HG02763 (cell line): ENCODE measurements at regions not wholly inside any gene's neighbourhood (a gene's known extent, or its start where the extent isn't known, plus 50 kb on each side); places are given as distances from the start of the nearest gene placed in this dataset.
"Not testable (repeated sequence)": the region's sequence is repeated elsewhere in the genome, so short reads cannot be mapped to it uniquely, and the experiment has no call there.

Experiments
- ATAC-seq: cut with Tn5 transposase; IDR thresholded peaks from one replicate; pipeline ENCODE4 v1.9.1; 2021; ENCODE audit warnings: mild to moderate bottlenecking, moderate library complexity; ENCODE audit not compliant: unreplicated experiment

DNA sequence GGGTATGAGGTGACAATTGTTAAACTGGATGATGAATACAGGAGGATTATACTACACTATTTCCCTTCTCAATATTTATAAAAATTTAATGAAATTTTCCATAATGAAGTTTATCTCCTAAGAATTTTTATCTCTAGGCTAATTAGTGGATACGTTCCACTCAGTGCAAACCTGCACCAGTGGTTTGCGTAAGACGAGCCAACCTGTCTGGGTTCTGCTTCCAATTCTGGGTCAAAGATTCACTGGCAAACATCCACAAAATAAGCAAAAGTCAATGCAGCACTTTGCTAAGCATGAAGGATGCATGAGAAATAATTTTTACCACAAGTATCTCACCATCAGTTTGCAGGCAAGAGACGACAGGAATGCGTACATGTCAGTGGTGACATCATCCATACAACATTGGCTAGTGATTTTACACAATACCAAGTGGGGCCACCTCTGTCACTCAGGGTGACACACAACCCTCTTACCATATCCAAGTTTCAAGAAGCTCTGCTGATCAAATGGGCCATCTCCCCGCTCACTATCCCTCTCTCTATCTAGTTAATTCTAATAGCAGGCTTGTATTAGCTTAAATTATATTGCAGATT is 51.7 kb downstream of the FAM50B start:
- ATAC-seq = no peak

DNA sequence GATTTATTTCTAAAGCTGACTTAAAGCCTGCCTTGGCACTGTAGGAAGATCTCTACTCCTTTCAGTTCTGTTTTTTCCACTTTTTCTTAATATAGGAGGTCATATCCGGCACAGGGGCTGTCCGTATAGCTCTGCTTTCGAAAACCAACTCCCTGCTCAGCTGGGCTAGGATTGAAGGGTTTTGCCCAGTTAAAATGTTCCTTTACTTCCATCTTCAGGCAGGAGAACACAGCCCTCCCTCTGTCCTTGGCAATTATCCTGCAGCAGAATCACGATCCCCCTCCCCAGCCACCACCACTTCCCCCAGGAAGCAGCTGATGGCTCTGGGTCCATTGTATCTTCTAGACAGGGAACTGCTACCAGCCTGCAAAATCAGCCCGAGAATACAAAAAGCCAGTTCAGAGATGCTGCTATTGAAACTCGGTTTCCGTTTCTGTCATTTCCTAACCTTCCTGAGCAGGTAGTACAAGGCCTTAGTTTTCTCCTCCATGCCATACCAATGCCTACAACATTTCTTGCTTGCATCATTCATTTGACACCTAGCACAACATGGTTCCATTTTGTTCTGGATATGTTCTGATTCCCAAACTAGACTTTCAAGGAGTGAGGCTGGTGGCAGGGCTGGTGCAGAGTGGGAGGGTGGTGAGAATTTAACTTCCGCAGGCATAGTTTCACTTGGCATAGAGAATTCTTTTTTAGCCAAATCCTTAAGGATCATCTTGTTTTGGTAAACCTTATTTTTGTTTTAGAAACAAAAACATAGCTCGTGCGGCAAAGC is 53.9 kb downstream of the FAM50B start:
- no peak for ATAC-seq

DNA sequence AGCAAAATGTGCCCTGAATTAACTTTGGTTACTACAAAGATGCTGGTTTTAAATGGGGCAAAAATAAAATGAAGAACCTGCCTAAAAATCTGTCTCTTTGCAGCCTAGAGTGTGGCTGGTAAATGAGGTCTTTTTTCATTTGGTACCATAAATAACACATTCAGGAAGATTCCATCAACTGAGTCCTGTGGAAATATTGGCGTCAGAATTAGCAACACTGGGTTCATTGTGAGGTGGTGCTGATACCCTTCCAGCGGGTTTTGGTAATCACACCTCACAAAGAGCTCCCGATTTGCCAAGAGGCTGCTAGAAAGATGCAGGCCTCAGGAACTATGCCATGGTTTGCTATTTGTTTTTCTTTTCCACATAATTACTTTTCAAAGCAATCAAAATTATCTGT is 55.3 kb downstream of the FAM50B start:
- no peak for ATAC-seq

DNA sequence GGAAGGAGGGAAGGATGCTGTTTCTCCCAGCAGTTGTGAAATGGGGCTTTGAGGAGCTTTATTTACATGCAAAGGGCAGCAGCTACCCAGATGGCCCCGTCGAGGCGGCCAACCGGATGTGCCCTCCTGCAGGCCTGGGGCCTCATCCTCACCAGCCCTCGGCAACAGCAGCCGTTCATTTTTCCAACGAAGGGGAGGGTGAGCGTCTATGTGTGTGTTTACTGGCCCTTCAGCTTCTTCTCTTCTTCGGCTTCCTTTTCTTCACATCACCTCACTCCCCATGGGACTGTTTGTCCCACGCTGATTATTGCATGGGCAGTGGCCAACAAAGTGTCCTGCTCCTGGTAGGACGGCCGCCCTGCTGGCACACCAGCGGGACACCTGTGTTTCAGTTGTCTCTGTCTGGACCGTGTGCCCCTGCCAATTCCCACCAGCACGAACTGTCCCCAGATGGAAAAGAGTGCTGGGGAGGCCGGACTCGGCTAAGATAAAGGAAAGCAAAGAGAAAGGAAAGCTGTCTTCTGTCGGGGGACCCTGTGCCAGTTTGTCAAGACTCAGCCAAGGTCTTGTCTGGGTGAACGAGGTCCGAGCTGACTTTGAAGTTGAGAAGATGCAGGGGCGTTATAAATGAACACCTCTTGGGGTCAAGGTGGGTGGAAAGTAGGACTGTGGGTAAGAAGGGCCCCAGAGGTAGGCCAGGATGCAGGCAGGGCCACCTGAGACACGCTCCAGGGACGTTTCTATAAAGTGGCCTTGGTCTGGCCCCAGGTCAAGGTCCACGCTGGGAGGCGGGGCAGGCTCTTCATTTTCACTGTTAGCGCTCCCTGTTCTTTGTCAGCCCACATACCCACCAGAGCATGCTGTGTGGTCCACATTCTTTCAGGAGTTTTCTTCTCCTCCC is 57.0 kb downstream of the FAM50B start:
- no peak for ATAC-seq

DNA sequence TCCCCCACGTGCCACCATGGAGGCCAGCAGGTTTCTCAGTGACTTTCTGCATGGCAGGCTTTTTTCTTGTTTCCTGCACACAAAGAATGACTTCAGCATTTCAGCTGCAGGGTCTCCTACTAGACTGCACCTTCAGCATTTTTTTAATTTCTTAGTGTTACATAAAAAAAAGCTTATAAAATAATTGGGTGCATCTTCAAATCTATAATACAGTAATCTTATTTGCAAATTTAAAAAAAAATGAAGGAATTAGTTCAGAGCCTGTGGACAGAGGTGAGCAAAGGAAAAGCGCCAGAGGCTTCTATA is 57.6 kb downstream of the FAM50B start:
- no peak for ATAC-seq

DNA sequence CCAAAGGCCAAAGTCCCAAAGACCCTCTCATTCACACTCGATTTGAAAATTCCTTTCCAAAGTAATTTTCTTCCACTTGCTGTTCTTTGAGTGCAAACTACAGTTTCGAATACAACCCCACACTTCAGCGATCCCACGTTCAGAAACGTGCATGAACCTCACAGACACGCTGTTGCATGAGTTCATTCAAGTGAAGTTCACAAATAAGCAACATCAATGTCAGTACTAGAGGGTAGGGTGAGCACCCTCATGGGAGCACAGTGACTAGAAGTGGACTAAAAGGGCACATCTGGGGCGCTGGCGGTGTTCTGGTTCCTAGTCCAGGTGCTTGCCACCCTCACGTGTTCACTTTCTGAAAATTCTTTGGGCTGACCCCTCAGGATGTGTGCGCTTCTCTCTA is 59.0 kb downstream of the FAM50B start:
- ATAC-seq = no peak

DNA sequence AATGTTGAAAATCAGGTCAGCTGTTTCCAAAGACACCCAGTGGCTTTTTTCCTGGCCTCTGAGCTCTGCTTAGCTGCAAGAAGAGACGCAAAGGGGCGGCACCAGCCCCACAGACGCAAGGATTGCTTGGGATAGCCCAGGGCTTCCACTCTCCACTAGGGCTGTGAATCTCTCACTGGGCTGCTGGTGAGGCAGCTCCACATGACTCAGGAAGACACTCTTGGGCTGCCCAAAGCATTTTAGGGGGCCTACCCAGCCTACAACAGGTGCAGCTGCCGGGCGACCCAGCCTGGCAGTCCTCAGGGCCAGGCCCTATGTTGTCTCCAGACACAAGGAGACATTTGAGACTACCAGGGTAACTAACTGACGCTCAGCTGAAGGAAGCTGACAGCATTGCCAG is 59.8 kb downstream of the FAM50B start:
- ATAC-seq = no peak

DNA sequence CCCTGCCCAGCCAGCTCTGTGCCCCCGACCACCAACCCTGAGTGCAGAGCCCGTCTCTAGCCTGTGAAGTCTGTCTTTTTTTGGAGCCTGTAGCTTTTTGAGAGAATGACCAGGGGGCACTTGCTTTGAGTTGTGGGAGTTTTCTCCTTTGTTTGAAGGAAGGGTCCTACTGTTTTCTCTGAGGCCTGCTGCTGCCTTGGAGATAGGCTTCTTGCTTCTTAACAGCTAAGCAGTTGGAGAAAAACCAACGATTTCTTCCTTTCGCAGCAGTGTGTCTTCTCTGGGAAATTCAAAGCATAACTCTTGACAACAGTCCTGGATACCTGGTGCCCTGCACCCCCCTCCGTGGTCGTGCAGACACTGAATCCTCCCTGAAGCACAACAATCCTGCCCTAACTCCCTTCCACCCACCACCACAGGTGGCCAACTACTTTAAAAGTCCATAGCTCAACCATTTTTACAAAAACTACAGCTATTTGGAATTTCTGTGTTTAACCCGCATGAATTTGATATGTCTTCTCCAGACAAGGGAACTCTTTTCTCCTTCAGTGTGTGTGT is 61.0 kb downstream of the FAM50B start:
- no peak for ATAC-seq

DNA sequence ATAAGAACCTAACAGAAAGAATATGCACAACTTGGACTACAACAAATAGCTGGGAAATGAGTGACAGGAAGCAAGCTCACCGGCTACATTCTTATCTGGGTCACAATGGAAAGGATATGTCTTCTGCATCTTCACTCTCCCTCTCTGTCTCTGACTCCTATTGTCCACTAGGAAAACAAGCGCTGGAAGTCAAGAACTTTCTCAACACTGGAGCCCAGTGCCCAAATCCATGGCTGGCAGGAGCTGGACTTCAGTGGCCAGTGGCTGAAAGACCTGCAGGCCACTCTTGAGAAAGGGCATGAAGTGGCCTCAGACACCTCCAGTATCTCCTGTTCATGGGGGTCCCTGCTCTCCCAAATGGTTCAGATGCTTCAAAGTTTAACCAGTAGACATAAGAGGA is 62.0 kb downstream of the FAM50B start:
- ATAC-seq = no peak

DNA sequence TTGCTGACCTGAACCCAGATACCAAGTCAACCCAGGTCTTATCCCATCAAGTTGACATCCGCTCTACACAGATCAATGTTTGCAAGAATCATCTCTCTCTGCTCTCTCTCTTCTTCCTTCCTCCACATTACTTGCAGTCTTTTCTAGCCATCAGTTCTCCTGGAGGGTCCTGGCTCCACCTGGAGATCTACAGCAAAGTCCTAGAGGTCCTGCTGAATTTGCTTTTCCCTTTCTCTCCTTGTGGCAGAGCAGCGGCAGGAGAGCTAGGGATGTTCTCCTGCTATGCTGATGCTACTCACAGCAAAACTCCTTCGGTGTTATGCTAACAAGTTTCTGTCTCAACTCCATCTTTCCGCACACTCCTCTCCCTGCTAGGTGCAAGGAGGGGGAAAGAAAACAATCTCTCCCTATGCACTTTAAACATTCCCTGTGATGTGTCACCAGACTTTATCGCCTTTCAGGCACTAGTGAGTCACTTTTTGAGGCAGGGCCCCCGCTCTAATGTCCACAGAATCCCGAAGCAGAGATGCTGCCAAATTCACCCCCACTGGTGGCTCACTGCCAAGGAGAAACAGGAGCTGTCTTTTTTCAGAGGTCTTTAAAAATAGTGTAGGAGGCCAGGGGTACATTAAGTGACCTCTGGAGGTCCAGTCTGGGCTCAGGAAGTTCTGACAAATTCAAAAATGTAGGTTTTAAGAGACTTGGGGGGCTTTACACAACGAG is 62.6 kb downstream of the FAM50B start:
- ATAC-seq = no peak

DNA sequence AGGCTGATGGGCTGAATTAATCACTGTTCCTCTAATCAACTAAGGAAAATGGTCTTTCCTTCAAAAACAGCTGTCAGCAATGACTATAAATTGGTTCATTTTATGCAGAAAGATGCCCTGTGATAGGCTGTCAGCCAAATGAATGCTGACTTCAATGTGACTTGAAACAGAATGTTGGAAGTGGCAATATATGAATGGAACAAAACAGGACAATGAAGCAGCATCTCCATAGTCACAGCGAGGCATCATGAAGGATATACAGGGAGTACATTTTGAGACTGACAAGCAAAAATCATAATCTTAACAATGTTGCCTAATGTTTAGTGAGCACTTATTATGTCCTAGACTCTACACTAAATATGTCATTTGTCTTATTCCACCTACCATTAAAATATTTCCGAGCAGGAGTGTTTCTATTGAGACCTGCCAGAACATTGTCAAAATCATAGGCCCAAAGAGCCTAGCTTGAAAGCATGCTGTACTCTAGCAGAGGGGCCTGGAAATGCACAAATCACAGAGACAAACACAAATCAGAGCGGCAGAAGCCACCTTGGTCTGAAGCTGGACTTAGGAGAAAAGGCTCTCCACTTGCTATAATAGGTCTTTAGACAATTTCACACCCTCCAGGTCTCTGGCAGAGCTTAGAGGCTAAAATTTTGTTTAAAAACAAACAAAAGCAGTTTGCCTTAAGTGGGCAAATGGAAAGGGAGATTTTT is 63.3 kb downstream of the FAM50B start:
- ATAC-seq = no peak

DNA sequence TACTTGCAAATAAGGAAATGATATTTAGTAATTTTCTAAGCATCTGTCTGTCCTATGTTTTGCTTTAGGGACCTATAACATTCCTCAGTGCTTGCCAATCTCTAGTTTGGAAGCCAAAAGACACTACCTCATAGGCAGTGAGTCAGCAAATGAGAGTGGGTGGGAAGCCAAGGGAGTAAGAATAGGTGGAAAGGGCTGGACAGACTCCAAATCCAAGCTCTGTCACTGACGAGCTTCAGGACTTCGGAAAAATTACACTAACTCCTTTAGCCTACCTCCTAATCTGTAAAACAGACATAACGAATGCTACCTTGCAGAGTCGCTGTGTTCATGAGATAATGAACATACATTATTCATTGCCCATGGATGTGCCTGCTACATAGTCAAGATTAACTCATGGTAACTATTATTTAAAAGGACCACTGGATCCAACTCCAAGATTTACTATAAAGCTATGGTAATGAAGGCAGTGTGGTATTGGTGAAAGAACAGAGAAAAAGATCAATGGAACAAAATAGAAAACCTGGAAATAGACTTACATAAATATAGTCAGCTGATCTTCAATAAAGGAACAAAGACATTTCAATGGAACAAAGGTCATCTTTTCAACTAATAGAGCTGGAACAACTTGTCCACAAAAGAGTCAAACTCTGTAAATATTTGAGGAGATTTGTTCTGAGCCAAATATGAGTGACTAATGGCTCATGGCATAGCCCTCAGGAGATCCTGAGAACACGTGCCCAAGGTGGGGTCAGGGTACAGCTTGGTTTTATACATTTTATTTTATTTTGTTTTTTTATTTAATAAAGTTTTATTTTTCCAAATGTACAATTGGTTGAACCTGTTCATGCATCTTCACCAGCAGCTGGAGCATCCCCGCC is 64.1 kb downstream of the FAM50B start:
- ATAC-seq = no peak

DNA sequence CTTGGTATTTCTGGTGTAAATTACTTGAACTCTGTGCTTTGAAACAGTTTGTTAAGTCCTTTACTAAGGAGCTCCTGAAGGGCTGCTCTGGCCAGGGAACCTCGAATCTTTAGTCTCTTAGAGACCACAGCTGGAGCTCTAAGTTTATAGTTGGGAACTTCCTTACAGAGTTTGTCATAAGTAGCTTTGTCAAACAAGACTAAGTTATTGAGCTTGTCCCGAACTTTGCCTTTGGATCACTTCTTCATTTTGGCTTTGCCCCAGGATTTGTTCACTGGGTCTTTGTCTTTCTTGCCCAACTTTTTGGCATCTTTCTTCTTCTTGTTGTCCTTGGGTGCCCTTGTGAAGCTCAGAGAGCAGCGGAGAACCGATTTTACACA is 64.8 kb downstream of the FAM50B start:
- ATAC-seq = no peak

DNA sequence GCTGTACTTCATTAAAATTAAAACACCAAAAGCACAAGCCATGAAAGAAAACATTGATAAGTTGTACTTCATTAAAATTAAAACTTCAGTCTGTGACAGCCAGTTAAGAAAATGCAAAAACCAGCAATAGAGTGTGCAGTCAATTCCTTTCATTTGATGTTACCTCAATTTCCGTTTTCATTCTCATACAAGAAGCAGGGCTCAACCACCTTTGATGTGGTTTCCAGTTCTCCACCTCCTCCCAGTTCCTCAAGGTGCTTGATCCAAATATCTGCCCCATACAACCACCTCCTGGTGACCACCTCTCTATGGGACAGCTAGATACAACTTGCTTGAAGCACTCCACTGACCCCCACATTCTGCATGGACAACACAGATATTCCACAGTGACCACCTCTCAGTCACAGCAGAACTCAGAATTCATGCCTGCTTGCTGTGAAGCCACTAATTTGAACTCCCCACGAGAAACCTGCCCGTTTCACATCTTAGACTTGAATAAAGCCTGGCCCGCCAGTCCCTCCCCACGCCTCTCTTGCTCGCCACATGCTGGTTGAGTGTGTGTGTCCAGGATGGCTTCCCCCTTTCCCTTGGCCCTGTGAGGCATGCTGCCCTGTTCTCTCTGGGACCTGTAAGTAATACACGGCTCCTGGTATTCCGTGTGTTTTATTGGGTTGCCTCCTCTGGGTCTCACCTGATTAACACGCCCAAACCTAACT is 66.1 kb downstream of the FAM50B start:
- no peak for ATAC-seq

DNA sequence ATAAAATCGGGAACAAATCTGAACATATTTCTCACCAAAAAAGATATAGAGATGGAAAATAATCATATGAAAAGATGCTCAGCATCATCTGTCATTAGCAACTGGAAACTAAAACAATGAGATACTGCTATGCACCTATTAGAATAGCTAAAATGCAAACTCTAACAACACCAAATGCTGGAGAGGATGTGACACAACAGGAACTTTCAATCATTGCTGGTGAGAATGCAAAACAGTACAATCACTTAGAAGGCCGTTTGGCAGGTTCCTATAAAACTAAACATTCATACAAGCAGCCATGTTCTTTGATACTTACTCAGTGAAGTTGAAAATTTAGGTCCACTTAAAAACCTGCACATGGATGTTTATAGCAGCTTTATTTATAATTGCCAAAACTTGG is 67.0 kb downstream of the FAM50B start:
- ATAC-seq = no peak

DNA sequence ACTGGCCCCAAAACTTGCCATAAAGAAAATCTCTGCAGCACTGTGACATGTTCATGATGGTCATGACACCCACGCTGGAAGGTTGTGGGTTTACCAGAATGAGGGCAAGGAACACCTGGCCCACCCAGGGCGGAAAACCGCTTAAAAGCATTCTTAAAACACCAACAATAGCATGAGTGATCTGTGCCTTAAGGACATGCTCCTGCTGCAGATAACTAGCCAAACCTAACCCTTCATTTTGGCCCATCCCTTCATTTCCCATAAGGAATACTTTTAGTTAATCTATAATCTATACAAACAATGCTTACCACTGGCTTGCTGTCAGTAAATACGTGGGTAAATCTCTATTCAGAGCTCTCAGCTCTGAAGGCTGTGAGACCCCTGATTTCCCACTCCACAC is 67.6 kb downstream of the FAM50B start:
- not testable (repeated sequence) for ATAC-seq

DNA sequence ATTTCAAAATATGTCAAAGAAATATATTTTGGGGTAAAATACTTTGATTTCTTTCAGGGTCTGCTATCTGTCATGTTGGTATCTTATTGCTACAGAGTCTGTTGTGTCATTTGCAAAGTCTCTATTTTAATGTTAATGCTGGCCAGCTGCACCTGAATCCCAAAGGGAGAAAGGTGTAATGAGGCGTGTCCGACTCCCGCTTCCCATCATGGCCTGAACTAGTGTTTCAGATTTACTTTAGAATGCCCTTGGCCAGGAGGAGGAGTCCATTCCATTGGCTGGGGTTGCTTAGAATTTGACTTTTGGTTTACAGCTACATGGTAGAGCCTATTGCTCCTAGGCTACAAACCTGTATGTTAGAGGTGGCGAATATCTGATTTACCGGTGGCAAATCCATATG is 69.3 kb downstream of the FAM50B start:
- no peak for ATAC-seq

DNA sequence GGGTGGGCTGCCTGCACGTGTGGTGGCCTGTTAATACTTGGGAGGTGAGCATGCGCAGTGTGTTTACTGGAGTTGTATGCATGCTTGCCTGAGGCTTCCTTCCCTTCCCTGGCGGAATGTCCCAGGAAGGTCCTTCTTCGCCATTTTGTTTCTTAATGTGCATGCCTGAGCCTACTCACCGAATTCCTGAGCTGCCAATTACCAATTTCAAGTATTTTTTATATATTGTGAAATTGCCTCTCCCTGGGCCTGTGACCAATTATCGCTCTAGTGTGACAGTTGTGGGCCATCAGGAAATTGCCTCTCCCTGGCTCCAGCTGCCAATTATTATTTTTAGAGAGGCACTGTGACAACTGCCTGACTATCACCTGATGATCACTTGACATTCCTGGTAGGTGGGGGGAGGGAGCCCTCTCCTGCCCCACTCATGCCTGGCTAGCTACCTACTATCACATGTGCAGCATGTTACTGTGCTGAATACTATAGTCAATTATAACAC is 70.0 kb downstream of the FAM50B start:
- no peak for ATAC-seq

DNA sequence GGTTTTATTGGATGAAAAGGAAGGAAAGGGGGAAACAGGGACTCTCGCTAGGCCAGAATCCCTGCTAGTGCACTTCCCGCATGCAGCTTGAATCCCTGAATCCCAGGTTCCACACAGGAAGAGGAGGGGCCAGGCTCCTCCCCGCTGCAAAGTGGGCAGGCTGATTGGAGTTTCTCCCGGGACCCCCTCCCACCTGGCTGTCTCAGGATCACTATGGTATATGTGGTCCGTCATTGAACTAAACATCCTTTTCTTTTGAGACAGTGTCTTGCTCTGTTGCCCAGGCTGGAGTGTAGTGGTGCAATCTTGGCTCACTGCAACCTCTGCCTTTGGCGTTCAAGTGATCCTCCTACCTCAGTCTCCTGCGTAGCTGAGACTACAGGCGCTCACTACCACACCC is 70.7 kb downstream of the FAM50B start:
- ATAC-seq = no peak
